ENCODE measurements at regions not wholly inside any gene's neighbourhood (a gene's known extent, or its start where the extent isn't known, plus 50 kb on each side); places are given as distances from the start of the nearest gene placed in this dataset.

DNA sequence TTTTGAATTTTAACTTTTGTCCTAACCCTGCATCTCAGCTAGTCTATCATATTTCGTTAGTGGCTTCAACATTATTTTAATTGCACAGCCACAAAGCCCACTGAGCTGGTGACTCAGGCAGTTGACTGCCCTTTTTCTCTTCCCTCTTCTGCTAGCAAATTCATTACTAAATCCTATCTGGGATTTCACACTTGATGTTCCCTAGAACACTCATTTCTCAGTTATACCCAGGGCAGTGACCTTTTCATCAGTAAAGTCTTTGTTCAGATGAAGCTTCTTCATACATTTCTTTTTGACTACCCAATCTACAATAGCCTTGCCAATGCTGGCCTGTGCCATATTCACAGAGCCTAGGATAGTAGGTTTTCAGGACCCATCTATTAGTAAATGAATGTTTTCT lies 107.0 kb downstream of the ATXN7L3B start:
- POLR2A ChIA-PET: no interaction called here
- DNase-seq (ENCODE audit: low read depth, low spot score): no peak
- H3K9me3 ChIP-seq (ENCODE audit: control insufficient read depth, insufficient read depth, low read length): no peaks in the 10 kb centered on the region
- H3K27ac ChIP-seq (ENCODE audit: low read depth, low read length): no peak overlapping the region
- TF ChIP-seq, protein P1, sequence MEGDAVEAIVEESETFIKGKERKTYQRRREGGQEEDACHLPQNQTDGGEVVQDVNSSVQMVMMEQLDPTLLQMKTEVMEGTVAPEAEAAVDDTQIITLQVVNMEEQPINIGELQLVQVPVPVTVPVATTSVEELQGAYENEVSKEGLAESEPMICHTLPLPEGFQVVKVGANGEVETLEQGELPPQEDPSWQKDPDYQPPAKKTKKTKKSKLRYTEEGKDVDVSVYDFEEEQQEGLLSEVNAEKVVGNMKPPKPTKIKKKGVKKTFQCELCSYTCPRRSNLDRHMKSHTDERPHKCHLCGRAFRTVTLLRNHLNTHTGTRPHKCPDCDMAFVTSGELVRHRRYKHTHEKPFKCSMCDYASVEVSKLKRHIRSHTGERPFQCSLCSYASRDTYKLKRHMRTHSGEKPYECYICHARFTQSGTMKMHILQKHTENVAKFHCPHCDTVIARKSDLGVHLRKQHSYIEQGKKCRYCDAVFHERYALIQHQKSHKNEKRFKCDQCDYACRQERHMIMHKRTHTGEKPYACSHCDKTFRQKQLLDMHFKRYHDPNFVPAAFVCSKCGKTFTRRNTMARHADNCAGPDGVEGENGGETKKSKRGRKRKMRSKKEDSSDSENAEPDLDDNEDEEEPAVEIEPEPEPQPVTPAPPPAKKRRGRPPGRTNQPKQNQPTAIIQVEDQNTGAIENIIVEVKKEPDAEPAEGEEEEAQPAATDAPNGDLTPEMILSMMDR (IDR thresholded peaks at IDR 0.05; ENCODE audit: low read depth, low read length): no peak
- H3K27me3 ChIP-seq (ENCODE audit: control insufficient read depth, insufficient read depth, low read length): no peaks in the 10 kb centered on the region
- CTCF ChIA-PET: no interaction called here
- no peak overlapping the region for H3K4me3 ChIP-seq (ENCODE audit: low read depth, low read length)

DNA sequence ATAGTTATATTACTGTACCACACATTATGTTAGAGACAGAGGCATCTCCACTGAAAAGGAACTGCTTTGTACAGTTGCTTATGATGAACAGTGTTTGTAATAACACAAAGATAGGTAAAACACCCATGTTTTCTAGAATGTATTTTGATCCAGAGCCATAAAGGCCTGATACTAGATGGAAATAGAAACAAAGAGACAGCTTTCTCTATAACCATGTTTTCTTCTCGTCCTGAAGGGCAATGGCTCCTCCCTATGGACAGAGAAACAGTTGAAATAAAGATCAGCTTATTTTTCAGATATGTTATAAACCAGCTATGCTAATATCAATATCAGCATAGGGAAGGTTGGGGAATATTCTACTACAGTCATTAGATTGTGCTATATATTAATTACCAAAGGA lies 109.2 kb downstream of the ATXN7L3B start:
- ChIA-PET POLR2A (no interaction called here), CTCF (no interaction called here)
- Histone ChIP-seq H3K27ac (ENCODE audit: low read depth, low read length) (no peak overlapping the region), H3K27me3 (ENCODE audit: control insufficient read depth, insufficient read depth, low read length) (no peaks in the 10 kb centered on the region), H3K4me3 (ENCODE audit: low read depth, low read length) (no peak overlapping the region), H3K9me3 (ENCODE audit: control insufficient read depth, insufficient read depth, low read length) (no peaks in the 10 kb centered on the region)
- no peak for DNase-seq (ENCODE audit: low read depth, low spot score)
- TF ChIP-seq, protein P1 (IDR thresholded peaks at IDR 0.05; ENCODE audit: low read depth, low read length): no peak

DNA sequence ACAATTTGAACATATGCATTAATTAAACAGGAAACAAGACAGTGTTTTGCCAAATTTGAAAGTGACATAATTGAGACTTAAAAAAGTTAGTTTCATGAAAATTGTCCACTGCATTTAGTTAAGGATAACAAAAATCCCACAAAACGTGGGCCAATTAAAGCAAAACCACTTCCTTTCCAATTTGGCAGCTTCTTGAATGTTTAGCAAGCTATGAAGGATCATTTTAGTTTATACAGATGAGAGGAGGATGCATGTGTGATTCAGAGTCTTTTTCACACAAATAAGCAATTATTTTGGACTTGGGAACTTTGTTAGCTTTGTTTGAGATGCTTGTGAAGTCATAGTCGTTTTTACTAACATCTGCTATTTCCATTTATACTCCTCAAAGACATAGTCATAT lies 109.6 kb downstream of the ATXN7L3B start:
- H3K27me3 ChIP-seq (ENCODE audit: control insufficient read depth, insufficient read depth, low read length): no peaks in the 10 kb centered on the region

DNA sequence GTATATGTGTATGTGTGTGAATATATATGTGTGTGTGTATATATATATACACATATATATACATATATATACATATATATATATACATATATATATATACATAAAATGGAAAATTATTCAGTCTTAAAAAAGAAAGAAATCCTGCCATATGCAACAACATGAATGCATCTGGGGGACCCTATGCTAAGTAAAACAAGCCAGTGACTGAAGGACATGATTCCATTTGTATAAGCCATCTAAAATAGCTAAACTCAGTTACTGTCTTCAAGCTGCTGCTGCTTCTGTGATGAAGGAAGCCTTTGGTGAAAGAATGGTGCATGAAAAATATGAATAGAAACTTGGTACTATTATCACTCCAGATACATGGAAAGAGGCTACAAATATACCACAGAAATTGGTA lies 118.6 kb downstream of the ATXN7L3B start:
- POLR2A ChIA-PET: no interaction called here
- no peaks in the 10 kb centered on the region for H3K27me3 ChIP-seq (ENCODE audit: control insufficient read depth, insufficient read depth, low read length)
- no peak for DNase-seq (ENCODE audit: low read depth, low spot score)
- no peak overlapping the region for H3K4me3 ChIP-seq (ENCODE audit: low read depth, low read length)
- H3K27ac ChIP-seq (ENCODE audit: low read depth, low read length): no peak overlapping the region
- H3K9me3 ChIP-seq (ENCODE audit: control insufficient read depth, insufficient read depth, low read length): no peaks in the 10 kb centered on the region
- CTCF ChIA-PET: no interaction called here
- TF ChIP-seq, protein P1 (IDR thresholded peaks at IDR 0.05; ENCODE audit: low read depth, low read length): no peak

More for the DNA sequence above, 109.6 kb downstream of the ATXN7L3B start:
- ChIA-PET POLR2A (no interaction called here), CTCF (no interaction called here)
- no peak overlapping the region for H3K27ac ChIP-seq (ENCODE audit: low read depth, low read length)
- H3K4me3 ChIP-seq (ENCODE audit: low read depth, low read length): no peak overlapping the region
- no peak for DNase-seq (ENCODE audit: low read depth, low spot score)
- no peaks in the 10 kb centered on the region for H3K9me3 ChIP-seq (ENCODE audit: control insufficient read depth, insufficient read depth, low read length)
- TF ChIP-seq, protein P1 (IDR thresholded peaks at IDR 0.05; ENCODE audit: low read depth, low read length): no peak

DNA sequence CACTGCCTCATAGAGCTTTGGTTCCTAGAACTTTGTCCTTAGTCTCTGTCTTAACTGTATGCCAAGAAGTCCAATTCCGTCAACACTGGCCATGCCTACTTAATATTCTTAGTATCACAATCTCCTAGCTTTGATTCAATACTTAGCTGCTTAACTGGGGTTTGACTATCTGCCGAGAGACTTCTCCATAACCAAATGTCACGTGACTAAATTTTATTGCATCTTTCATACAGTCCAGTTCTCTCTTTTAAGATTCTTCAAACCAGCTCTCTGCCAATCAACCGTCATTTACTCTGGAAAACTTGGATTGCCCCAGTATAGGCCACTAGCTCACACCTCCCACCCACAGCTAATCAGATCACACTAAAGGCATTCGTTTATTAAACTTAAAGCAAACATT lies 122.8 kb downstream of the ATXN7L3B start:
- Histone ChIP-seq H3K27me3 (ENCODE audit: control insufficient read depth, insufficient read depth, low read length) (no peaks in the 10 kb centered on the region), H3K27ac (ENCODE audit: low read depth, low read length) (no peak overlapping the region), H3K4me3 (ENCODE audit: low read depth, low read length) (no peak overlapping the region), H3K9me3 (ENCODE audit: control insufficient read depth, insufficient read depth, low read length) (no peaks in the 10 kb centered on the region)
- CTCF ChIA-PET: interaction anchor here (0.5 kb wide), 1 partner anchor 19 kb away, joined by 3 read pairs; no protein-coding TSS in a partner anchor
- POLR2A ChIA-PET: no interaction called here
- TF ChIP-seq, protein P1 (IDR thresholded peaks at IDR 0.05; ENCODE audit: low read depth, low read length): no peak
- DNase-seq (ENCODE audit: low read depth, low spot score): no peak
